D721Med (cell line): ENCODE measurements at regions not wholly inside any gene's neighbourhood (a gene's known extent, or its start where the extent isn't known, plus 50 kb on each side); places are given as distances from the start of the nearest gene placed in this dataset.

ENCODE experiments used
- DNase-seq: peaks from one replicate; pipeline ENCODE4 v3.0.0; 2011; ENCODE audit warnings: low spot score; ENCODE audit not compliant: insufficient read length
- FAIRE-seq: peaks from 2 replicates; lab custom pipeline; 2011; peaks lifted over from hg19 to GRCh38; lab: Jason Lieb, UNC
- CTCF ChIP-seq: IDR thresholded peaks from 2 replicates; pipeline ENCODE4 v1.5.1; 2012; ENCODE audit warnings: mild to moderate bottlenecking, control low read depth; ENCODE audit not compliant: insufficient read depth; ENCODE audit errors: missing control alignments

DNA sequence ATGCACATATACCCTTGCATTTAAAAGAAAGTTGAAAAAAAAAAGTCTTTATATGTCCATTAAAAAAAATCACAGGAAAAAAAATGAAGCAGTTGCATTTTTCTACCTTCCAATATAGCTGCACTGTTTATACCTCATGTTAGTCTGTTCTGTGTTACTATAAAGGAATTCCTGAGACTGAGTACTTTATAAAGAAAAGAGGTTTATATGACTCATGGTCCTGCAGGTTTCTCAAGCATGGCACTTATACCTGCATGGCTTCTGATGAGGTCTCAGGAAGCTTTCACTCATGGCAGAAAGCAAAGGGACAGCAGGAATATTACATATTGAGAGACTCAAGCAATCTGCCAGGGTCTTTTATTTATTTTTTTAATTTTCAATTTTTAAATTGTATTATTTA lies 277.2 kb upstream of the BCHE start:
- no peak for DNase-seq
- no peak for TF ChIP-seq CTCF
- FAIRE-seq = no peak

GRCh38 chr3:166111562-166111961 lies 274.3 kb upstream of the BCHE start:
- no peak for FAIRE-seq
- no peak for TF ChIP-seq CTCF

DNA sequence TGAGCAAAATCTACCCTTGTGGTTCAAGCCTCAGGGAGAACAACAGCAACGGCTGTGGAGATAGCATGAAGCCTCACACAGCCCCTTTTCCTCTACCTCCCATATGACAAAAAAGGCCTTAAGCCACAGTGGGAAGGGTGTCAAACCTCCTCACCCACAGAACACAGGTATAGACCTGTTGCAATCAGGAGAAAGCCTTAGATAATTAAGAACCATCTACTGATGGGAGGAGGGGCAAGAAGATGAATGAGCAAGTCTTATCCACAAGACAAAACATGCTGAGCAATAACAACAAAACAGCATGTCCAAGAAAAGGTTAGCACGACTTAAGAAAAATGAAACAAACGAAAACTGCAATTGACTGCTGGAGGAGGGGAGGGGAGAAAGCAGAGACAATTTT lies 272.9 kb upstream of the BCHE start:
- TF ChIP-seq CTCF = no peak
- FAIRE-seq (no peak), DNase-seq (no peak)

More at GRCh38 chr3:166111562-166111961, 274.3 kb upstream of the BCHE start:
- DNase-seq = no peak

DNA sequence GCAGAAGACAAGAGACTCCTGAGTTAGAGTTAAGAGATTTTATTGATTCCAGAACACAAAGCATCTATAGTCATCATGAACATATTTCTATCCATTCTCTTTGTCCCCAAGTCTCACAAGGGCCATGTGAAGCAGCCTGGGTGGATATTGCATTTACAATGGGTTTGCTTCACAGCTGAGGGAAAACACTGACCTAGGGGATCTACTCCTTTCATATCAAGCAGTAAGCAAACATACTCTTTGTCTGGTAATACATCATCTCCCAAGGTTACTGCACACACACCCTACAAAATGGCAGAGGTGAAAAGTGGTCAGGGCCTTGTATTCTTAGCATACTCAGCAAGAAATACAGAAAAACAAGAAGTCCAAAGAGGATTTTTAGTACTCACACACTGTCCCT lies 267.7 kb upstream of the BCHE start:
- no peak for TF ChIP-seq CTCF
- DNase-seq (no peak), FAIRE-seq (no peak)

DNA sequence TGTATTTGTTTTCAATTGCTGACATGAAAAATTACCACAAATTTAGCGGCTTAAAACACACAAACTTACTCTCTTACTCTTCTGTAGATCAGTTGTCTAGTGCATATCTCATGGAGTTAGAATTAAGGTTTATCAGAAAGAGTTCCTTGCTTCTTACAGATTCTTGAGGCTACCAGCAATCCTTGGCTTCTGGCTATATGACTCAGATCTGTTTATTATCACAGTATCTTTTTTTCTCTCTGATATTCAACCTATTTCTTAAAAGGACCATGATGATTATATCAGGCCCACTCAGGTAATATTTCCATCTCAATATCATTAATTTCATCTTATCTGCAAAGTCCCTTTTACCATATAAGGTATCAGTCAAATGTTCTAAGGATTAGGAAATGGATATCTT lies 263.5 kb upstream of the BCHE start:
- FAIRE-seq = no peak

GRCh38 chr3:166089575-166089974 lies 252.4 kb upstream of the BCHE start:
- no peak for DNase-seq
- no peak for TF ChIP-seq CTCF
- FAIRE-seq = no peak

More for the DNA sequence above, 263.5 kb upstream of the BCHE start:
- no peak for DNase-seq
- no peak for TF ChIP-seq CTCF

- no peak for TF ChIP-seq CTCF
Observed at GRCh38 chr3:166085164-166085856, 248.1 kb upstream of the BCHE start.

More at GRCh38 chr3:166085164-166085856, 248.1 kb upstream of the BCHE start:
- FAIRE-seq = no peak
- DNase-seq = no peak
